ENCODE measurements at regions not wholly inside any gene's neighbourhood (a gene's known extent, or its start where the extent isn't known, plus 50 kb on each side); places are given as distances from the start of the nearest gene placed in this dataset.

- no peak overlapping the region for H3K4me3 ChIP-seq
- H3K4me1 ChIP-seq (ENCODE audit: control insufficient read depth in 5 of 5, insufficient read depth in 5 of 5, low read length in 5 of 5), result peaks cover 0 to 33% (median 10%) of the 10 kb centered on the region in 5 donors
- no peak for TF ChIP-seq CTCF (IDR thresholded peaks at IDR 0.05; ENCODE audit: control extremely low read depth, extremely low read depth)
- no peaks in the 10 kb centered on the region for H3K36me3 ChIP-seq (ENCODE audit: control insufficient read depth in 4 of 4, insufficient read depth in 4 of 4, low read length in 4 of 4)
- WGBS, 2 donors, result 46 to 80% methylated on average over 4 of the region's 4 CpGs
- no peaks in the 10 kb centered on the region for H3K9me3 ChIP-seq (ENCODE audit: control insufficient read depth in 4 of 4, insufficient read depth in 3 of 4, low read length in 3 of 4)
- H3K9ac ChIP-seq (ENCODE audit: insufficient read depth in 1 of 2, low read length in 2 of 2), result no peak overlapping the region
- H3K27ac ChIP-seq (ENCODE audit: low read depth in 1 of 2, low read length in 1 of 2), result peak overlapping the region in 1 of 2 donors; percentile 81
- no peak for DNase-seq
- ATAC-seq (ENCODE audit: insufficient read depth, low FRiP score), result no peak
- H3K27me3 ChIP-seq (ENCODE audit: control insufficient read depth in 3 of 3, insufficient read depth in 3 of 3, low read length in 2 of 3), result no peaks in the 10 kb centered on the region
Observed at GRCh38 chr5:34488984-34489383, 167.1 kb upstream of the RAI14 start.

GRCh38 chr5:34490506-34491250 is 165.4 kb upstream of the RAI14 start:
- H3K27ac ChIP-seq (ENCODE audit: low read depth in 1 of 2, low read length in 1 of 2), result peak overlapping the region in 1 of 2 donors; percentile 63
- peaks cover 0 to 32% (median 10%) of the 10 kb centered on the region in 5 donors for H3K4me1 ChIP-seq (ENCODE audit: control insufficient read depth in 5 of 5, insufficient read depth in 5 of 5, low read length in 5 of 5)
- DNase-seq (peak; percentile 63 to 78 (median 68)), ATAC-seq (ENCODE audit: insufficient read depth, low FRiP score) (no peak)
- H3K4me3 ChIP-seq, result no peak overlapping the region
- H3K9ac ChIP-seq (ENCODE audit: insufficient read depth in 1 of 2, low read length in 2 of 2), result no peak overlapping the region
- 58 to 64% methylated on average over 5 to 6 of the region's 14 CpGs for WGBS, 2 donors
- no peak for TF ChIP-seq CTCF (IDR thresholded peaks at IDR 0.05; ENCODE audit: control extremely low read depth, extremely low read depth)
- H3K27me3 ChIP-seq (ENCODE audit: control insufficient read depth in 3 of 3, insufficient read depth in 3 of 3, low read length in 2 of 3), result no peaks in the 10 kb centered on the region
- H3K36me3 ChIP-seq (ENCODE audit: control insufficient read depth in 4 of 4, insufficient read depth in 4 of 4, low read length in 4 of 4), result no peaks in the 10 kb centered on the region
- H3K9me3 ChIP-seq (ENCODE audit: control insufficient read depth in 4 of 4, insufficient read depth in 3 of 4, low read length in 3 of 4), result no peaks in the 10 kb centered on the region

- Histone ChIP-seq H3K4me3 (no peak overlapping the region), H3K36me3 (ENCODE audit: control insufficient read depth in 4 of 4, insufficient read depth in 4 of 4, low read length in 4 of 4) (no peaks in the 10 kb centered on the region), H3K9ac (ENCODE audit: insufficient read depth in 1 of 2, low read length in 2 of 2) (no peak overlapping the region), H3K9me3 (ENCODE audit: control insufficient read depth in 4 of 4, insufficient read depth in 3 of 4, low read length in 3 of 4) (no peaks in the 10 kb centered on the region), H3K4me1 (ENCODE audit: control insufficient read depth in 5 of 5, insufficient read depth in 5 of 5, low read length in 5 of 5) (peaks cover 0 to 34% (median 8%) of the 10 kb centered on the region in 5 donors), H3K27ac (ENCODE audit: low read depth in 1 of 2, low read length in 1 of 2) (peak overlapping the region in 1 of 2 donors; percentile 67), H3K27me3 (ENCODE audit: control insufficient read depth in 3 of 3, insufficient read depth in 3 of 3, low read length in 2 of 3) (no peaks in the 10 kb centered on the region)
- no peak for ATAC-seq (ENCODE audit: insufficient read depth, low FRiP score)
- WGBS, 2 donors, result 64 to 82% methylated on average over 6 of the region's 6 CpGs
- DNase-seq, result peak; percentile 35 to 50 (median 49)
- TF ChIP-seq CTCF (IDR thresholded peaks at IDR 0.05; ENCODE audit: control extremely low read depth, extremely low read depth), result no peak
Observed at GRCh38 chr5:34491251-34491620, 164.9 kb upstream of the RAI14 start.

All from lung (tissue), 11 donors.